ENCODE measurements at regions not wholly inside any gene's neighbourhood (a gene's known extent, or its start where the extent isn't known, plus 50 kb on each side); places are given as distances from the start of the nearest gene placed in this dataset.

- 40% methylated on average over 2 of the region's 2 CpGs for WGBS
- Histone ChIP-seq H3K27ac (no peak overlapping the region), H3K36me3 (no peaks in the 10 kb centered on the region), H3K4me1 (replicated peaks) (no peaks in the 10 kb centered on the region), H3K9me3 (no peaks in the 10 kb centered on the region), H3K27me3 (replicated peaks; ENCODE audit: insufficient read depth) (no peaks in the 10 kb centered on the region), H3K4me3 (no peak overlapping the region)
- intact Hi-C loops (cut with DNase I): no loop called here
- DNase-seq (ENCODE audit: low spot score): no peak
- no peak for TF ChIP-seq POLR2AphosphoS5 (IDR thresholded peaks at IDR 0.05)
- TF ChIP-seq CTCF (IDR thresholded peaks at IDR 0.05): no peak
- no peak for TF ChIP-seq POLR2A (IDR thresholded peaks at IDR 0.05)
Observed at GRCh38 chr6:95294043-95294442, 283.3 kb upstream of the MANEA start.

GRCh38 chr6:95309545-95309944, 267.8 kb upstream of the MANEA start:
- Histone ChIP-seq H3K9me3 (no peaks in the 10 kb centered on the region), H3K27me3 (replicated peaks; ENCODE audit: insufficient read depth) (no peaks in the 10 kb centered on the region), H3K4me3 (no peak overlapping the region), H3K36me3 (no peaks in the 10 kb centered on the region), H3K4me1 (replicated peaks) (no peaks in the 10 kb centered on the region), H3K27ac (no peak overlapping the region)
- 81% methylated on average over 3 of the region's 3 CpGs for WGBS
- intact Hi-C loops (cut with DNase I): no loop called here
- DNase-seq (ENCODE audit: low spot score): no peak
- TF ChIP-seq CTCF (IDR thresholded peaks at IDR 0.05): no peak
- no peak for TF ChIP-seq POLR2A (IDR thresholded peaks at IDR 0.05)
- no peak for TF ChIP-seq POLR2AphosphoS5 (IDR thresholded peaks at IDR 0.05)

- H3K36me3 ChIP-seq: no peaks in the 10 kb centered on the region
- no peak overlapping the region for H3K4me3 ChIP-seq
- intact Hi-C loops (cut with DNase I): no loop called here
- no peak overlapping the region for H3K27ac ChIP-seq
- no peak for DNase-seq (ENCODE audit: low spot score)
- H3K27me3 ChIP-seq (replicated peaks; ENCODE audit: insufficient read depth): no peaks in the 10 kb centered on the region
- WGBS: 100% methylated on average over 1 of the region's 1 CpG
- H3K9me3 ChIP-seq: no peaks in the 10 kb centered on the region
- TF ChIP-seq POLR2A (IDR thresholded peaks at IDR 0.05): no peak
- H3K4me1 ChIP-seq (replicated peaks): no peaks in the 10 kb centered on the region
Observed at GRCh38 chr6:95318137-95318536, 259.2 kb upstream of the MANEA start.

- no peaks in the 10 kb centered on the region for H3K27me3 ChIP-seq (replicated peaks; ENCODE audit: insufficient read depth)
- H3K36me3 ChIP-seq: no peaks in the 10 kb centered on the region
- H3K4me1 ChIP-seq (replicated peaks): no peaks in the 10 kb centered on the region
- TF ChIP-seq CTCF (IDR thresholded peaks at IDR 0.05): no peak
- WGBS: 56% methylated on average over 2 of the region's 2 CpGs
- H3K4me3 ChIP-seq: no peak overlapping the region
- no peak overlapping the region for H3K27ac ChIP-seq
- no peak for DNase-seq (ENCODE audit: low spot score)
- intact Hi-C loops (cut with DNase I): no loop called here
- H3K9me3 ChIP-seq: no peaks in the 10 kb centered on the region
Observed at GRCh38 chr6:95321126-95321525, 256.2 kb upstream of the MANEA start.

- no peaks in the 10 kb centered on the region for H3K36me3 ChIP-seq
- H3K9me3 ChIP-seq: no peaks in the 10 kb centered on the region
- H3K4me3 ChIP-seq: no peak overlapping the region
- WGBS: 36% methylated on average over 1 of the region's 1 CpG
- DNase-seq (ENCODE audit: low spot score): no peak
- no peak for TF ChIP-seq POLR2AphosphoS5 (IDR thresholded peaks at IDR 0.05)
- no peak for TF ChIP-seq CTCF (IDR thresholded peaks at IDR 0.05)
- TF ChIP-seq POLR2A (IDR thresholded peaks at IDR 0.05): no peak
- no peaks in the 10 kb centered on the region for H3K4me1 ChIP-seq (replicated peaks)
- H3K27ac ChIP-seq: no peak overlapping the region
- no peaks in the 10 kb centered on the region for H3K27me3 ChIP-seq (replicated peaks; ENCODE audit: insufficient read depth)
- intact Hi-C loops (cut with DNase I): no loop called here
Observed at GRCh38 chr6:95325916-95326315, 251.4 kb upstream of the MANEA start.

Measured in prostate gland (tissue), 2 donors.